ENCODE measurements at regions not wholly inside any gene's neighbourhood (a gene's known extent, or its start where the extent isn't known, plus 50 kb on each side); places are given as distances from the start of the nearest gene placed in this dataset.

DNA sequence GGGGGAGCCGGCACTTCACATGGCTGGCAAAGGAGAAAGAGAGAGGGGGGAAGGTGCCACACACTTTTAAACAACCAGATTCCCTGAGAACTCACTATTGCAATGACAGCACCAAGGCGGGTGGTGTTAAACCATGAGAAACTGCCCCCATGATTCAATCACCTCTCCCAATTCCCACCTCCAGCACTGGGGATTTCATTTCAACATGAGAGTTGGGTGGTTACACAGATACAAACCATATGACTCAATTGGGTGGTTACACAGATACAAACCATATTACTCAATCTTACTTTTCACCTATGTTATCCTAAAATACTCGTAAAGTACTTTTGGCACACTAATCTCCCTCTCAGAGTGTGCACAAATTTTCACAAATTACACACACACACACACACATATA, 1097.5 kb upstream of the TMPRSS15 start:
- H3K4me3 ChIP-seq, result no peak overlapping the region
- 78% methylated on average over 3 of the region's 3 CpGs for WGBS
- H3K27ac ChIP-seq, result no peak overlapping the region
- H3K27me3 ChIP-seq, result no peaks in the 10 kb centered on the region
- H3K36me3 ChIP-seq, result no peaks in the 10 kb centered on the region
- no peak for TF ChIP-seq POLR2A (IDR thresholded peaks at IDR 0.05)
- no peak for TF ChIP-seq CTCF (IDR thresholded peaks at IDR 0.05)
- no peak for TF ChIP-seq POLR2AphosphoS5 (IDR thresholded peaks at IDR 0.05)
- no peak for TF ChIP-seq EP300 (IDR thresholded peaks at IDR 0.05)
- peaks cover 8% of the 10 kb centered on the region for H3K9me3 ChIP-seq
- DNase-seq (ENCODE audit: low spot score in 2 of 2), result no peak
- H3K4me1 ChIP-seq, result no peaks in the 10 kb centered on the region

GRCh38 chr21:19507682-19508260, 1104.2 kb upstream of the TMPRSS15 start:
- no peaks in the 10 kb centered on the region for H3K4me1 ChIP-seq
- H3K27me3 ChIP-seq, result no peaks in the 10 kb centered on the region
- WGBS, result 80% methylated on average over 3 of the region's 3 CpGs
- no peak for TF ChIP-seq POLR2AphosphoS5 (IDR thresholded peaks at IDR 0.05)
- no peak for TF ChIP-seq POLR2A (IDR thresholded peaks at IDR 0.05)
- TF ChIP-seq EP300 (IDR thresholded peaks at IDR 0.05), result no peak
- no peak for TF ChIP-seq CTCF (IDR thresholded peaks at IDR 0.05)
- H3K9me3 ChIP-seq, result peaks cover 2% of the 10 kb centered on the region
- no peak overlapping the region for H3K4me3 ChIP-seq
- no peak for DNase-seq (ENCODE audit: low spot score in 2 of 2)
- H3K36me3 ChIP-seq, result no peaks in the 10 kb centered on the region
- no peak overlapping the region for H3K27ac ChIP-seq

- no peak for DNase-seq (ENCODE audit: low spot score in 2 of 2)
- H3K36me3 ChIP-seq, result no peaks in the 10 kb centered on the region
- peaks cover 2% of the 10 kb centered on the region for H3K9me3 ChIP-seq
- H3K4me1 ChIP-seq, result no peaks in the 10 kb centered on the region
- no peaks in the 10 kb centered on the region for H3K27me3 ChIP-seq
- WGBS, result 75% methylated on average over 2 of the region's 2 CpGs
- H3K4me3 ChIP-seq, result no peak overlapping the region
- no peak overlapping the region for H3K27ac ChIP-seq
- no peak for TF ChIP-seq POLR2AphosphoS5 (IDR thresholded peaks at IDR 0.05)
- TF ChIP-seq EP300 (IDR thresholded peaks at IDR 0.05), result no peak
- TF ChIP-seq CTCF (IDR thresholded peaks at IDR 0.05), result no peak
Observed at GRCh38 chr21:19508442-19508841, 1104.9 kb upstream of the TMPRSS15 start.

DNA sequence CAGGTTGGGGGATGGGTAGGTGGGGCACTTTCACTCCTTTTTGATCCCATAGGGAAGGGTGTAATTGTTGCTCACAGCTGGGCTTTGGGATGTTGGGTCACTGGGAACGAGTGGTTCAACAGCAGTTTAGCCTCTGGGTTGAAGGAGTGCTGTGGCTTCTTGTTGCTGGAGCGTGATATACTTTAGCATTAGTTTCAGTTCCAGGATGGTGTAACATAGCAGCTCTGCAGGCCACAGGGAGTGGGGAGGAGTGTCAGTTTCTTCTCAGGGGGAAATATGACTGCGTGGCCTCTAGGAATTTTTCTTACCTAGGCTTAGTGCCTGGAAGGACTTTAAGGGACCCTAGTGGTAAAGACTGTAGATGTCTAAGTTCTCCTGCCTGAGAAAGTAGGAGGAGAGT, 1105.3 kb upstream of the TMPRSS15 start:
- H3K27ac ChIP-seq, result no peak overlapping the region
- no peak overlapping the region for H3K4me3 ChIP-seq
- no peaks in the 10 kb centered on the region for H3K36me3 ChIP-seq
- DNase-seq (ENCODE audit: low spot score in 2 of 2), result no peak
- WGBS, result 84% methylated on average over 3 of the region's 3 CpGs
- no peaks in the 10 kb centered on the region for H3K9me3 ChIP-seq
- H3K27me3 ChIP-seq, result no peaks in the 10 kb centered on the region
- TF ChIP-seq EP300 (IDR thresholded peaks at IDR 0.05), result no peak
- TF ChIP-seq POLR2A (IDR thresholded peaks at IDR 0.05), result no peak
- no peak for TF ChIP-seq POLR2AphosphoS5 (IDR thresholded peaks at IDR 0.05)
- TF ChIP-seq CTCF (IDR thresholded peaks at IDR 0.05), result no peak
- no peaks in the 10 kb centered on the region for H3K4me1 ChIP-seq

GRCh38 chr21:19510057-19510456, 1106.5 kb upstream of the TMPRSS15 start:
- peaks cover 7% of the 10 kb centered on the region for H3K9me3 ChIP-seq
- TF ChIP-seq CTCF (IDR thresholded peaks at IDR 0.05), result no peak
- no peak for TF ChIP-seq POLR2A (IDR thresholded peaks at IDR 0.05)
- no peak for TF ChIP-seq POLR2AphosphoS5 (IDR thresholded peaks at IDR 0.05)
- TF ChIP-seq EP300 (IDR thresholded peaks at IDR 0.05), result no peak
- H3K27me3 ChIP-seq, result no peaks in the 10 kb centered on the region
- no peak for DNase-seq (ENCODE audit: low spot score in 2 of 2)
- no peak overlapping the region for H3K4me3 ChIP-seq
- H3K27ac ChIP-seq, result no peak overlapping the region
- WGBS, result 91% methylated on average over 4 of the region's 4 CpGs
- H3K4me1 ChIP-seq, result no peaks in the 10 kb centered on the region
- H3K36me3 ChIP-seq, result no peaks in the 10 kb centered on the region
